GM13976 (cell line): ENCODE measurements at regions not wholly inside any gene's neighbourhood (a gene's known extent, or its start where the extent isn't known, plus 50 kb on each side); places are given as distances from the start of the nearest gene placed in this dataset.

Experiments used
- DNase-seq: peaks from one replicate; pipeline ENCODE4 v3.0.0; 2012; ENCODE audit warnings: low spot score
- in situ Hi-C: fragments of 300-500 bp; cut with MboI; formaldehyde crosslinking; loops from one replicate; pipeline ENCODE4 v1.12.0; 2022; ENCODE audit warnings: low sequenced_read_pairs, mixed read lengths, inconsistent platforms; ENCODE audit not compliant: unreplicated experiment
- TF ChIP-seq, protein P1 (sequence below): IDR thresholded peaks from 2 replicates; pipeline ENCODE4 v1.5.1; 2012; ENCODE audit warnings: borderline replicate concordance, mild to moderate bottlenecking; ENCODE audit not compliant: insufficient read depth; ENCODE audit errors: extremely low read depth, missing control alignments, control extremely low read depth

DNA sequence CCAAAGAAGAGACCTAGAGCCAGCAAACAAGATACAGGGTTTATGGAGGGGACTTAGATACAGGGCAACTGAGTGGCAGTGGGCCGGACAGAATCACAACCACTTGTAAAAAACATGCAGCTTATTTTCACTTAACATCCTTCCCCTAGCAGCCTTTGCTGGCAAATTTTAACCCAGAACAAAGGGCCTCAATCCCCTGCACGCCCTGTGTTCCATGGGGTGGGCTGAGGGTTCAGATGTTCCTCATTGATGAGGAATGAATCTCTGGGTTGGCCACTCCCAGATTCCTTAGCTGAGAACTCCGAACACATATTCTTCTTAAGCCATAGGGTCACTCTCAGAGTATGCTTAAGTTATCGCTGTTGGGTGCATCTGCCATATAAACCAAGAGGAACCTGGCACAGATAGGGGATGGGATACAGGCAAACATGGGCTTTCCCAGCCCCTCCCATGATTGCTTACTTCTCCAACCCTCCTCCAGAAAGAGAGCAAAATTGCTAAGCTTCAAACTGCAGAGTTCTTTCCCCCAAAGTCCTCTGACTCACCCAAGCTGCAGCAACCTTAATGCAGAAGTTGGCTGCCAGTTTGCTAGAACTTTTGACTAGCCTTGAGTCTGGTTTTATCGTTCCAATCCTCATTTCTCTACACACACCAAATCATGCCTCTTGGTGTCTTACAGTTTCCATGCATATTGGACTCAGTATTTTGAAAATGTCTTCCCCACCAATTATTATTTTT, 146.9 kb downstream of the CD47 start:
- TF ChIP-seq, protein P1, sequence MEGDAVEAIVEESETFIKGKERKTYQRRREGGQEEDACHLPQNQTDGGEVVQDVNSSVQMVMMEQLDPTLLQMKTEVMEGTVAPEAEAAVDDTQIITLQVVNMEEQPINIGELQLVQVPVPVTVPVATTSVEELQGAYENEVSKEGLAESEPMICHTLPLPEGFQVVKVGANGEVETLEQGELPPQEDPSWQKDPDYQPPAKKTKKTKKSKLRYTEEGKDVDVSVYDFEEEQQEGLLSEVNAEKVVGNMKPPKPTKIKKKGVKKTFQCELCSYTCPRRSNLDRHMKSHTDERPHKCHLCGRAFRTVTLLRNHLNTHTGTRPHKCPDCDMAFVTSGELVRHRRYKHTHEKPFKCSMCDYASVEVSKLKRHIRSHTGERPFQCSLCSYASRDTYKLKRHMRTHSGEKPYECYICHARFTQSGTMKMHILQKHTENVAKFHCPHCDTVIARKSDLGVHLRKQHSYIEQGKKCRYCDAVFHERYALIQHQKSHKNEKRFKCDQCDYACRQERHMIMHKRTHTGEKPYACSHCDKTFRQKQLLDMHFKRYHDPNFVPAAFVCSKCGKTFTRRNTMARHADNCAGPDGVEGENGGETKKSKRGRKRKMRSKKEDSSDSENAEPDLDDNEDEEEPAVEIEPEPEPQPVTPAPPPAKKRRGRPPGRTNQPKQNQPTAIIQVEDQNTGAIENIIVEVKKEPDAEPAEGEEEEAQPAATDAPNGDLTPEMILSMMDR: no peak
- in situ Hi-C loops: loop anchor here (25.0 kb wide), 1 partner anchor 468 kb away; no protein-coding TSS in a partner anchor

DNA sequence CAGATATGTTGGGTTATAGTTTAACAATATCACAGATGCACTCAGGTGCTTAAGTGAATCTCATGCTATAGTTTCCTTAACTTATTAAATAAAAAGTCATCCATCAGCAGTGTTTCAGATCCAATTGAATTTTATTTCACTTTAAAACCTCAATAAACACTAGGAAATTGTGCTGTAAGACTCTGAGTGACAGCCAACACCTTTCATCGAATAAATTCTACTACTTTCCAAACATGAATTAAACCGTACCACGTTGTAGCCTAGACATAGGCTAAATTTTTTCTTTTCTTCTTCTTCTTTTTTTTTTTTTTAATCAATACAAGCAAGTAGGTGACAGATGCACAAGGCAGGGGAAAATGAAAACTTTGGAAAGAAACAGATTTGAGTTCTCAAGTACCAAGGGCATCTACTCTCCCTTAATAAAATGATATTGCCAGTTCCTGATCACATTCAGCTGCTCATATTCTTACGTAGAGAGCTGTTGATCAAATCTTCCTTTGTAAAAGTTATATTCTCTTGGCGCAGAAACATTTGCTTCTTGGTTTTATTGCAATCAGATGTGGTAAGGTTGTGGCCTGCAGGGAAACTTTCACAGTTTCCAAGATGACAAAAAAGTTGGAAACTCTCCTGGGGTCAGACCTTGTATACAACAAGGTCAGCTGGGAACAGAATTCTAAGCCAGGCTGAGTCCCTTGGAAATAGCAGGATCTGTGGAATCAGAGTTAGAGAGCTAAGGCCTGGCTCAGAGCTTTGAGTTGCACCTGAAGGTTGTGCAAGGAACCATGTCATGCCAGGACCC, 147.7 kb downstream of the CD47 start:
- in situ Hi-C loops: loop anchor here (25.0 kb wide), 1 partner anchor 469 kb away; no protein-coding TSS in a partner anchor
- TF ChIP-seq, protein P1: no peak
- DNase-seq: no peak

More for the DNA sequence above, 146.9 kb downstream of the CD47 start:
- DNase-seq: no peak

DNA sequence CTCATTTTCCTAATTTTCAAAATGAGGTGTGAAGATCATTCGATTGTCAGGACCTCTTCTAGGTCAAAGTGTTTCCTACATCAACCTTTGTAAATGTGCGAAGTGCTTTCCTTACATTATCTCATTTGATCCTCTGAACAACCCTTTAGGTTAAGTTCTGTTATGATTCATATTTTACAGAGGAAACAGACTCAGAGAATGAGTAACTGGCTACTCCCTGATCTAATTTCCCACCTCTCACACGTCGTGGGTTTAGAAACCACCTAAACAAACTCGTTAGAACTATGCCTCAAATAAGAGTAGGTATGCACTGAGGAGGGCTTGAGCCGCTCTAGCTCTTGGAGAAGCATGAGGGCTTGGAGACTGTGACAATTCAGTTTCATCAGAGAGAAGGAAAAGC, 148.6 kb downstream of the CD47 start:
- in situ Hi-C loops: loop anchor here (25.0 kb wide), 1 partner anchor 470 kb away; no protein-coding TSS in a partner anchor
- peak; percentile 11 for DNase-seq
- TF ChIP-seq, protein P1: no peak

DNA sequence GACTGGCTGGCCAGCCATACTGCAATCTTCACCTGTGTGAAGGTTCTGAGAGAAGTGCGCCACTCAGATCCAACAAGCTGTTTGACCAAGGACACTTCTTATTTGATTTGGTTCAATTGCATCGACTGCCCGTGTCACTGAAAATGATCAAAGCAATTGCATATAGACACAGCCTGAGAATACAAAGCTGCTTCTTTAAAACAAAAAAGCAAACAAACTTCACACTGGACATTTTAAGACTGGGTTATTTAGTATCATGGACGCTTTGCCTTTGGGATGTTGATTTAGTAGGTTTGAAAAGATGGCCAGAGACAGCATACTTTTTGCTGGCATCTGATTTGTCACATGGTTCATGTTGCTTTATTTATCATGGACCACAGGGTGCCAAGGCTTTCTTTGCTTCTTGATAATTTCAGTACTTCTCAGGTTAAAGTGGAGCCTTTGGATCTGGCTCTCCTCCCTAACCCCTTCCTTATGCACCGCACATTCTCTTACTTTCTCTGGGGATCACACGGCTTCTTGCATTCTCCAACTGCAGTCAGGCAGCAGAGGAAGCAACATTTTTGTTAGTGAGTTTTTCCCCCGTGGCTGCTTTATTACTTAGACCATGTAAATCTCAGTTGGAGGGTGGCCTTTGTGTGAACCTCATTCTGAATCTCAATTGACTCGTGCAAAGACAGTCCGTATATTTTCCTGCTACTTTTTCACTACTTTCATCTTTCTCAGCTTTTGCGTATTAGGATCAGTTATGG, 151.0 kb downstream of the CD47 start:
- in situ Hi-C loops: loop anchor here (25.0 kb wide), 1 partner anchor 472 kb away; no protein-coding TSS in a partner anchor
- no peak for DNase-seq

DNA sequence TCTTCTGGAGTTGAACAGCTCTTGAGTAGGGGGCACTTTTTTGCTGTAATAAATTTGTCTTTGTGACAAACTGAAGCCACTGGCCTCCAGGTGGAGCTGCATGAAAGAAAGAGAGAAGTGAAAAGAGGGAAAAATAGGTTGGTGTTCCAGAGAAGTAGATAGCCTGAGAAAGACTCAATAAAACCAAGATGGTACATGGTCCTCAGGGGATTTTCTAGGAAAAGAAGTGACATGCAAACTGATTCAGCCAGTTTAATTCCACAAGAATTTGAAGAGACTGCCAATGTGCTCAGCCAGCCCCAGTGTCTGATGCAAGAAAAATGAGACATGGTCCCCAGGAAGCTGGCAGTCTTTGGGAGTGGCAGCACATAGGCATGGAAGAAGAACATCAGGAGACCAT, 152.7 kb downstream of the CD47 start:
- in situ Hi-C loops: loop anchor here (25.0 kb wide), 1 partner anchor 474 kb away; no protein-coding TSS in a partner anchor
- DNase-seq: no peak
- TF ChIP-seq, protein P1: peak; percentile 15

More for the DNA sequence above, 151.0 kb downstream of the CD47 start:
- TF ChIP-seq, protein P1: no peak

DNA sequence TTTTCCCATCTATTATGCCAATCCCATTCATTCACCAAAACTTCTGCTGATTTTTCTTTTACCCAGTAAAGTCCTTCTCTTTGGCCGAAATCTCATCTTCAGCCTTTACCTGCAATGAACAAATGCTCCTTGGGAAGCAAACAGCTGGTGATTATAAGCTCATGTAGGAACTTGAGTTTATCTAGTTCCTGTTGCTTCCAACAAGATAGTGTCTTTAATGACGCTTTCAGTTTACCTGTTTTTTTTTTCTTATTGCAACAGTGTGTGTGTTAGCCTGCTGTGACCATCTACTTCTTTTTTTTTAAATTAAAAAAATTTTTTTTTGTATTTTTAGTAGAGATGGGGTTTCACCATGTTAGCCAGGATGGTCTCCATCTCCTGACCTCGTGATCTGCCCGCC, 156.0 kb downstream of the CD47 start:
- TF ChIP-seq, protein P1: no peak
- in situ Hi-C loops: loop anchor here (25.0 kb wide), 1 partner anchor 477 kb away; no protein-coding TSS in a partner anchor
- no peak for DNase-seq
